PFSK-1 (cell line): ENCODE measurements at regions not wholly inside any gene's neighbourhood (a gene's known extent, or its start where the extent isn't known, plus 50 kb on each side); places are given as distances from the start of the nearest gene placed in this dataset.

ENCODE experiments used
- FOXP2 ChIP-seq: optimal IDR thresholded peaks from 2 replicates; pipeline ENCODE3; 2011; ENCODE audit warnings: borderline replicate concordance, control low read depth, inconsistent platforms; ENCODE audit not compliant: insufficient read depth; ENCODE audit errors: extremely low read length, extremely low read depth
- POLR2AphosphoS5 ChIP-seq: IDR thresholded peaks from 2 replicates; pipeline ENCODE4 v1.6.1; 2012; ENCODE audit warnings: low read depth, mild to moderate bottlenecking, control low read depth, low read length, moderate library complexity
- REST ChIP-seq, 2 experiments: IDR thresholded peaks; 2 replicates each; pipeline versions ENCODE4 v1.6.1 to v1.8.0; 2011 to 2012; ENCODE audit warnings: low read depth in 2 of 2, low read length in 2 of 2, control low read depth in 1 of 2, inconsistent platforms in 1 of 2, mild to moderate bottlenecking in 1 of 2, moderate library complexity in 1 of 2; ENCODE audit not compliant: insufficient read depth in 1 of 2
- SIN3A ChIP-seq: IDR thresholded peaks from 2 replicates; pipeline ENCODE4 v1.6.1; 2012; ENCODE audit warnings: mild to moderate bottlenecking, low read length, moderate library complexity, borderline replicate concordance; ENCODE audit not compliant: insufficient read depth

GRCh38 chr21:16419188-16419921 is 689.6 kb downstream of the USP25 start:
- peak; percentile 65 for TF ChIP-seq POLR2AphosphoS5
- TF ChIP-seq REST (IDR thresholded peaks at IDR 0.05; ENCODE audit: insufficient read depth in 1 of 2, low read depth in 2 of 2, low read length in 2 of 2), result peak in 1 of 2 experiments; percentile 69; a peak in 1 of 4 replicates
- peak; percentile 97; the same call in 1 of the 2 replicates for TF ChIP-seq SIN3A
- peak; percentile 51 for TF ChIP-seq FOXP2
